AG04449 (cell line): ENCODE measurements at regions not wholly inside any gene's neighbourhood (a gene's known extent, or its start where the extent isn't known, plus 50 kb on each side); places are given as distances from the start of the nearest gene placed in this dataset.

Experiments
- CTCF ChIA-PET: fragments of 350-600 bp; formaldehyde crosslinking; extraction: SDS; loops from one replicate; lab custom pipeline; 2021; ENCODE audit warnings: antibody characterized with exemption; lab: Yijun Ruan, JAX
- POLR2A ChIA-PET: fragments of 400-600, 350-600 bp; formaldehyde crosslinking; extraction: SDS; loops from one replicate; lab custom pipeline; 2020; ENCODE audit warnings: antibody characterized with exemption, inconsistent platforms; lab: Yijun Ruan, JAX
- DNase-seq: peaks from one replicate; pipeline ENCODE4 v3.0.0-alpha.2; 2010; ENCODE audit warnings: low read depth, low spot score
- H3K4me3 ChIP-seq: 2 replicates; pipeline ENCODE4 v1.5.1; 2011; ENCODE audit warnings: low read depth, mild to moderate bottlenecking, control low read depth, low read length
- TF ChIP-seq, protein P1 (sequence below): IDR thresholded peaks from one replicate; pipeline ENCODE4 v1.5.1; 2011; ENCODE audit warnings: mild to moderate bottlenecking, moderate library complexity, low read length, control low read depth, inconsistent platforms; ENCODE audit not compliant: insufficient read depth; ENCODE audit errors: missing control alignments

- POLR2A ChIA-PET: no interaction called here
- no peak overlapping the region for H3K4me3 ChIP-seq
- TF ChIP-seq, protein P1, sequence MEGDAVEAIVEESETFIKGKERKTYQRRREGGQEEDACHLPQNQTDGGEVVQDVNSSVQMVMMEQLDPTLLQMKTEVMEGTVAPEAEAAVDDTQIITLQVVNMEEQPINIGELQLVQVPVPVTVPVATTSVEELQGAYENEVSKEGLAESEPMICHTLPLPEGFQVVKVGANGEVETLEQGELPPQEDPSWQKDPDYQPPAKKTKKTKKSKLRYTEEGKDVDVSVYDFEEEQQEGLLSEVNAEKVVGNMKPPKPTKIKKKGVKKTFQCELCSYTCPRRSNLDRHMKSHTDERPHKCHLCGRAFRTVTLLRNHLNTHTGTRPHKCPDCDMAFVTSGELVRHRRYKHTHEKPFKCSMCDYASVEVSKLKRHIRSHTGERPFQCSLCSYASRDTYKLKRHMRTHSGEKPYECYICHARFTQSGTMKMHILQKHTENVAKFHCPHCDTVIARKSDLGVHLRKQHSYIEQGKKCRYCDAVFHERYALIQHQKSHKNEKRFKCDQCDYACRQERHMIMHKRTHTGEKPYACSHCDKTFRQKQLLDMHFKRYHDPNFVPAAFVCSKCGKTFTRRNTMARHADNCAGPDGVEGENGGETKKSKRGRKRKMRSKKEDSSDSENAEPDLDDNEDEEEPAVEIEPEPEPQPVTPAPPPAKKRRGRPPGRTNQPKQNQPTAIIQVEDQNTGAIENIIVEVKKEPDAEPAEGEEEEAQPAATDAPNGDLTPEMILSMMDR: no peak
- CTCF ChIA-PET: no interaction called here
- DNase-seq: no peak
These were observed 289.8 kb downstream of the RBM43 start for GRCh38 chr2:150971910-150972309.

DNA sequence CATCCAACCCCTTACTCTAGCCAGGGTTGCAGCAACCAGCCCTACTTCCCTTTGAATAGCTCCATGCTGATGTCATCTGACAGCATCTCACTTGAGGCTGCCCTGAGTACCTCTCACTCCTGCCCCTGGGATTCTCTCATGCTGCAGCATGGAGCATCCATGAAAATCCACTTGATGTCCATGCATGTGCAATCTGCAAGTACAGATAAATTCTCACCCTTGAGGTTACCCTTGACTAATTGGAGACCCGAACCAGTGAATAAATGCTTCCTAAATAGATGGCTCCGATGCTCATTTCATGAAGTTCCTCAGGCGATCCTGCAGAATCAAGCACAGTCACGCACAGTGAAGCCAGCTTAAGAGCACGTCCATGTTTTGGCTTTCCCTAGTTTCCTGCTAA is 298.3 kb downstream of the RBM43 start:
- TF ChIP-seq, protein P1: no peak
- POLR2A ChIA-PET: no interaction called here
- CTCF ChIA-PET: no interaction called here
- H3K4me3 ChIP-seq: no peak overlapping the region
- DNase-seq: no peak

GRCh38 chr2:150955231-150955630 is 306.4 kb downstream of the RBM43 start:
- H3K4me3 ChIP-seq: no peak overlapping the region
- CTCF ChIA-PET: no interaction called here
- POLR2A ChIA-PET: no interaction called here
- TF ChIP-seq, protein P1: no peak
- DNase-seq: no peak

DNA sequence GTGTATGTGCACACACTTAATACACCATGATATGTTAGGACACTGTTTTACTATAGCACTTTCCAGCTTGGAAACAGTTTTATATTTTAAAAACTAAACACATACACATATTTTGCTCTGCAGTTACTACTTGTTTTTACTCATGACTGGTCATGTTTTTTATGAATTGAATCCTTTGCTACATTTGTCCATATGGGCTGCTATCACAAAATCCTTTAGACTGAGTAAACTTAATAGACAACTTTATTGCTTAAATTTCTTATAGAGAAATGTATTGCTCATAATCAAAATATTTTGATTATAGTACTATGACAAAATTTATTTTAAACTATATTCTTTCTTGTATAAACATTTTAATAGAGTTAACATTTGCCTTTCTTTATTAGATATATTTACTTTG is 314.8 kb downstream of the RBM43 start:
- TF ChIP-seq, protein P1: no peak

GRCh38 chr2:150944315-150944714 is 317.3 kb downstream of the RBM43 start:
- ChIA-PET POLR2A (no interaction called here), CTCF (no interaction called here)
- no peak for DNase-seq
- TF ChIP-seq, protein P1: no peak
- H3K4me3 ChIP-seq: no peak overlapping the region

More for the DNA sequence above, 314.8 kb downstream of the RBM43 start:
- no peak for DNase-seq
- H3K4me3 ChIP-seq: no peak overlapping the region
- CTCF ChIA-PET: no interaction called here
- POLR2A ChIA-PET: no interaction called here

DNA sequence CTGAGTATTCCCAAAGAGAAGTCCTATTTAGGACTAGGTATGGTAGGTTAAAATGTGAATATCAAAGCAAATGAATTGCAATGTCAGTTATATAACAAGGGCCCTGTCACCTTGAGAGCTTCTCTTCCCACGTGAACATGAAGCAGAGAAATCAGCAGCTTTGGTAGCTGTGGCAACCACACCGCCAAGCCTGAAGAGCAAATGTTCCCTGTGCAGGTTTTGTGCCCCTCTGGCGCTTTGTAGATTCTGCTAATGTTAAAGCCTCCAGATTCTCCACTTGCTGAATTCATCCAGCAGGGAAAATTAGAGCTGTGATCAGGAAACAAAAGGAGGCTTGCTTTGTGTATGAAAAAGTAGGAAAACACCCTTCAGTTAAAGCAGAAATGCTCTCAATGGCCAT is 322.6 kb downstream of the RBM43 start:
- ChIA-PET POLR2A (no interaction called here), CTCF (interaction anchor here (1.0 kb wide), 1 partner anchor 112 kb away, joined by 3 read pairs; no protein-coding TSS in a partner anchor)
- TF ChIP-seq, protein P1: no peak
- no peak for DNase-seq
- no peak overlapping the region for H3K4me3 ChIP-seq
